ENCODE measurements at regions not wholly inside any gene's neighbourhood (a gene's known extent, or its start where the extent isn't known, plus 50 kb on each side); places are given as distances from the start of the nearest gene placed in this dataset.

- Mint-ChIP-seq H3K27ac (no peak overlapping the region), H3K27me3 (no peaks in the 10 kb centered on the region), H3K4me3 (no peak overlapping the region), H3K36me3 (no peaks in the 10 kb centered on the region), H3K9me3 (peaks cover 10% of the 10 kb centered on the region), H3K4me1 (ENCODE audit: low read depth) (no peaks in the 10 kb centered on the region)
- intact Hi-C loops (cut with micrococcal nuclease), result no loop called here
- ChIA-PET CTCF (no interaction called here), POLR2A (no interaction called here)
- DNase-seq, result no peak
Measured at GRCh38 chr3:166457382-166457781, 620.2 kb upstream of the BCHE start.

GRCh38 chr3:166456286-166456685, 619.1 kb upstream of the BCHE start:
- Mint-ChIP-seq H3K36me3 (no peaks in the 10 kb centered on the region), H3K4me3 (no peak overlapping the region), H3K27me3 (no peaks in the 10 kb centered on the region), H3K4me1 (ENCODE audit: low read depth) (no peaks in the 10 kb centered on the region), H3K9me3 (peaks cover 10% of the 10 kb centered on the region), H3K27ac (no peak overlapping the region)
- CTCF ChIA-PET, result no interaction called here
- POLR2A ChIA-PET, result no interaction called here
- DNase-seq, result no peak
- intact Hi-C loops (cut with micrococcal nuclease), result no loop called here

GRCh38 chr3:166455744-166456143, 618.5 kb upstream of the BCHE start:
- POLR2A ChIA-PET, result no interaction called here
- no peaks in the 10 kb centered on the region for H3K4me1 Mint-ChIP-seq (ENCODE audit: low read depth)
- no peaks in the 10 kb centered on the region for H3K27me3 Mint-ChIP-seq
- no peaks in the 10 kb centered on the region for H3K36me3 Mint-ChIP-seq
- no peak for DNase-seq
- H3K27ac Mint-ChIP-seq, result no peak overlapping the region
- intact Hi-C loops (cut with micrococcal nuclease), result no loop called here
- no peak overlapping the region for H3K4me3 Mint-ChIP-seq
- CTCF ChIA-PET, result no interaction called here
- H3K9me3 Mint-ChIP-seq, result peaks cover 10% of the 10 kb centered on the region

GRCh38 chr3:166453478-166453877, 616.3 kb upstream of the BCHE start:
- intact Hi-C loops (cut with micrococcal nuclease), result no loop called here
- ChIA-PET POLR2A (no interaction called here), CTCF (no interaction called here)
- Mint-ChIP-seq H3K27ac (no peak overlapping the region), H3K36me3 (no peaks in the 10 kb centered on the region), H3K4me1 (ENCODE audit: low read depth) (no peaks in the 10 kb centered on the region), H3K9me3 (peaks cover 8% of the 10 kb centered on the region), H3K27me3 (no peaks in the 10 kb centered on the region), H3K4me3 (no peak overlapping the region)
- no peak for DNase-seq

- Mint-ChIP-seq H3K27me3 (no peaks in the 10 kb centered on the region), H3K4me1 (ENCODE audit: low read depth) (no peaks in the 10 kb centered on the region), H3K27ac (no peak overlapping the region), H3K4me3 (no peak overlapping the region), H3K9me3 (peaks cover 3% of the 10 kb centered on the region), H3K36me3 (no peaks in the 10 kb centered on the region)
- POLR2A ChIA-PET, result no interaction called here
- intact Hi-C loops (cut with micrococcal nuclease), result no loop called here
- CTCF ChIA-PET, result no interaction called here
- DNase-seq, result no peak
Measured at GRCh38 chr3:166451997-166452396, 614.8 kb upstream of the BCHE start.

GRCh38 chr3:166447513-166447912, 610.3 kb upstream of the BCHE start:
- Mint-ChIP-seq H3K36me3 (no peaks in the 10 kb centered on the region), H3K4me1 (ENCODE audit: low read depth) (no peaks in the 10 kb centered on the region), H3K27me3 (no peaks in the 10 kb centered on the region), H3K9me3 (peaks cover 4% of the 10 kb centered on the region), H3K4me3 (no peak overlapping the region), H3K27ac (no peak overlapping the region)
- ChIA-PET POLR2A (no interaction called here), CTCF (no interaction called here)
- no peak for DNase-seq
- intact Hi-C loops (cut with micrococcal nuclease), result no loop called here

GRCh38 chr3:166446986-166447385, 609.8 kb upstream of the BCHE start:
- H3K27me3 Mint-ChIP-seq, result no peaks in the 10 kb centered on the region
- intact Hi-C loops (cut with micrococcal nuclease), result no loop called here
- CTCF ChIA-PET, result no interaction called here
- H3K36me3 Mint-ChIP-seq, result no peaks in the 10 kb centered on the region
- no peak overlapping the region for H3K4me3 Mint-ChIP-seq
- POLR2A ChIA-PET, result no interaction called here
- H3K4me1 Mint-ChIP-seq (ENCODE audit: low read depth), result no peaks in the 10 kb centered on the region
- H3K9me3 Mint-ChIP-seq, result peaks cover 4% of the 10 kb centered on the region
- no peak for DNase-seq
- H3K27ac Mint-ChIP-seq, result no peak overlapping the region

GRCh38 chr3:166446291-166446690, 609.1 kb upstream of the BCHE start:
- Mint-ChIP-seq H3K27me3 (no peaks in the 10 kb centered on the region), H3K27ac (no peak overlapping the region), H3K9me3 (peaks cover 4% of the 10 kb centered on the region), H3K36me3 (no peaks in the 10 kb centered on the region), H3K4me3 (no peak overlapping the region), H3K4me1 (ENCODE audit: low read depth) (no peaks in the 10 kb centered on the region)
- intact Hi-C loops (cut with micrococcal nuclease), result no loop called here
- no peak for DNase-seq
- ChIA-PET POLR2A (no interaction called here), CTCF (no interaction called here)

- ChIA-PET CTCF (no interaction called here), POLR2A (no interaction called here)
- Mint-ChIP-seq H3K4me1 (ENCODE audit: low read depth) (no peaks in the 10 kb centered on the region), H3K9me3 (peaks cover 4% of the 10 kb centered on the region), H3K27ac (no peak overlapping the region), H3K36me3 (no peaks in the 10 kb centered on the region), H3K4me3 (no peak overlapping the region), H3K27me3 (no peaks in the 10 kb centered on the region)
- no peak for DNase-seq
- intact Hi-C loops (cut with micrococcal nuclease), result no loop called here
Measured at GRCh38 chr3:166445865-166446264, 608.6 kb upstream of the BCHE start.

GRCh38 chr3:166444756-166445155, 607.5 kb upstream of the BCHE start:
- H3K4me3 Mint-ChIP-seq, result no peak overlapping the region
- H3K27ac Mint-ChIP-seq, result no peak overlapping the region
- H3K4me1 Mint-ChIP-seq (ENCODE audit: low read depth), result no peaks in the 10 kb centered on the region
- POLR2A ChIA-PET, result no interaction called here
- no peaks in the 10 kb centered on the region for H3K36me3 Mint-ChIP-seq
- peaks cover 4% of the 10 kb centered on the region for H3K9me3 Mint-ChIP-seq
- DNase-seq, result no peak
- H3K27me3 Mint-ChIP-seq, result no peaks in the 10 kb centered on the region
- intact Hi-C loops (cut with micrococcal nuclease), result no loop called here
- CTCF ChIA-PET, result no interaction called here

GRCh38 chr3:166444336-166444735, 607.1 kb upstream of the BCHE start:
- Mint-ChIP-seq H3K9me3 (peaks cover 4% of the 10 kb centered on the region), H3K4me1 (ENCODE audit: low read depth) (no peaks in the 10 kb centered on the region), H3K4me3 (no peak overlapping the region), H3K27me3 (no peaks in the 10 kb centered on the region), H3K27ac (no peak overlapping the region), H3K36me3 (no peaks in the 10 kb centered on the region)
- no peak for DNase-seq
- CTCF ChIA-PET, result no interaction called here
- intact Hi-C loops (cut with micrococcal nuclease), result no loop called here
- POLR2A ChIA-PET, result no interaction called here

GRCh38 chr3:166435469-166436057, 598.3 kb upstream of the BCHE start:
- Mint-ChIP-seq H3K4me1 (ENCODE audit: low read depth) (no peaks in the 10 kb centered on the region), H3K9me3 (no peaks in the 10 kb centered on the region), H3K4me3 (no peak overlapping the region), H3K36me3 (no peaks in the 10 kb centered on the region), H3K27me3 (no peaks in the 10 kb centered on the region), H3K27ac (no peak overlapping the region)
- no peak for DNase-seq
- ChIA-PET CTCF (no interaction called here), POLR2A (no interaction called here)
- intact Hi-C loops (cut with micrococcal nuclease), result no loop called here

GRCh38 chr3:166433060-166433459, 595.8 kb upstream of the BCHE start:
- Mint-ChIP-seq H3K4me1 (ENCODE audit: low read depth) (no peaks in the 10 kb centered on the region), H3K27me3 (no peaks in the 10 kb centered on the region), H3K36me3 (no peaks in the 10 kb centered on the region), H3K27ac (no peak overlapping the region), H3K9me3 (peaks cover 2% of the 10 kb centered on the region), H3K4me3 (no peak overlapping the region)
- DNase-seq, result no peak
- POLR2A ChIA-PET, result no interaction called here
- CTCF ChIA-PET, result no interaction called here
- intact Hi-C loops (cut with micrococcal nuclease), result no loop called here
